Upper lobe of left lung (tissue), 4 donors: ENCODE measurements at regions not wholly inside any gene's neighbourhood (a gene's known extent, or its start where the extent isn't known, plus 50 kb on each side); places are given as distances from the start of the nearest gene placed in this dataset.

Experiments
- POLR2A ChIP-seq, 4 donors: fragments of 450-650 bp; IDR thresholded peaks; one replicate each; pipeline ENCODE4 v1.5.1; 2016 to 2017; ENCODE audit warnings: antibody characterized with exemption in 4 of 4, mild to moderate bottlenecking in 2 of 4
- POLR2AphosphoS5 ChIP-seq, 2 donors: sonication (generic); formaldehyde crosslinking; IDR thresholded peaks; one replicate each; pipeline ENCODE4 v1.5.1; 2017; ENCODE audit warnings: antibody characterized with exemption in 2 of 2
- TF ChIP-seq, protein P1 (sequence below), 6 experiments: fragments of 450-650 bp in 4 of 6; fragments of 200-600 bp in 2 of 6; sonication (generic) in 2 of 6; IDR thresholded peaks; one replicate each; pipeline ENCODE4 v1.5.1; 2016 to 2019; ENCODE audit warnings: antibody characterized with exemption in 6 of 6

DNA sequence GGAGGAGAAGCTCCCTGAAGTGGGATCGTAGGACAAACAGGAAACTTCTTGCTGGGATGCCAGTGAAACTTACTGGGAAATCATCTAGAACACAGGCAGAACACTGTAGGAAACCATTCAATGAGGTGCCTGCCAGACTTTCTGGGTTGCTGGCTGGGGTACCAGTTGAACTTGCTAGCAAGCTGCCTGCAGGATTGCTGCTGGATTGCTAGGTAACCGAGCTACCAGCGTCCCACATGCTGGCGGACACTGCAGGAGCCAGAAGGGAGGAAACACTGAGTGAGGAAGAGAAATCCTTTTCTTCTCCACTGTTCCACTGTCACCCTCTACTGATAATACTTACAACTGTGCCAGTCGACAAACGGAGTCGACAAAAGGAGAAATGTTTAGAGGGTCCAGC is 91.3 kb upstream of the SLC35B3 start:
- TF ChIP-seq, protein P1, sequence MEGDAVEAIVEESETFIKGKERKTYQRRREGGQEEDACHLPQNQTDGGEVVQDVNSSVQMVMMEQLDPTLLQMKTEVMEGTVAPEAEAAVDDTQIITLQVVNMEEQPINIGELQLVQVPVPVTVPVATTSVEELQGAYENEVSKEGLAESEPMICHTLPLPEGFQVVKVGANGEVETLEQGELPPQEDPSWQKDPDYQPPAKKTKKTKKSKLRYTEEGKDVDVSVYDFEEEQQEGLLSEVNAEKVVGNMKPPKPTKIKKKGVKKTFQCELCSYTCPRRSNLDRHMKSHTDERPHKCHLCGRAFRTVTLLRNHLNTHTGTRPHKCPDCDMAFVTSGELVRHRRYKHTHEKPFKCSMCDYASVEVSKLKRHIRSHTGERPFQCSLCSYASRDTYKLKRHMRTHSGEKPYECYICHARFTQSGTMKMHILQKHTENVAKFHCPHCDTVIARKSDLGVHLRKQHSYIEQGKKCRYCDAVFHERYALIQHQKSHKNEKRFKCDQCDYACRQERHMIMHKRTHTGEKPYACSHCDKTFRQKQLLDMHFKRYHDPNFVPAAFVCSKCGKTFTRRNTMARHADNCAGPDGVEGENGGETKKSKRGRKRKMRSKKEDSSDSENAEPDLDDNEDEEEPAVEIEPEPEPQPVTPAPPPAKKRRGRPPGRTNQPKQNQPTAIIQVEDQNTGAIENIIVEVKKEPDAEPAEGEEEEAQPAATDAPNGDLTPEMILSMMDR (IDR thresholded peaks at IDR 0.05) = no peak
- TF ChIP-seq POLR2AphosphoS5 (IDR thresholded peaks at IDR 0.05) (no peak), POLR2A (IDR thresholded peaks at IDR 0.05) (no peak)
